A673 (cell line): ENCODE measurements at regions not wholly inside any gene's neighbourhood (a gene's known extent, or its start where the extent isn't known, plus 50 kb on each side); places are given as distances from the start of the nearest gene placed in this dataset.
"Not testable (repeated sequence)": the region's sequence is repeated elsewhere in the genome, so short reads cannot be mapped to it uniquely, and the experiment has no call there.

ENCODE experiments used
- BruUV-seq: library from RNA; stranded (reverse); fragments of 400-500 nt; replicated peaks from 2 replicates; lab custom pipeline; 2021; lab: Mats Ljungman, UMichigan
- CTCF ChIA-PET: fragments of 300-600 bp; sonication (Branson Sonifier 250); formaldehyde crosslinking; loops from one replicate; lab custom pipeline; 2022; ENCODE audit warnings: antibody characterized with exemption; lab: Charles Lee
- POLR2A ChIA-PET: fragments of 300-600 bp; sonication (Branson Sonifier 250); formaldehyde crosslinking; loops from one replicate; lab custom pipeline; 2022; ENCODE audit warnings: antibody characterized with exemption; ENCODE audit not compliant: low non-redundant PET; lab: Charles Lee
- DNase-seq: peaks from one replicate; pipeline ENCODE4 v3.0.0-alpha.2; 2015; ENCODE audit warnings: low spot score
- H3K27ac ChIP-seq: fragments of 200-600 bp; sonication (generic); 2 replicates; pipeline ENCODE4 v1.5.1; 2016; ENCODE audit warnings: mixed run types, low read depth, mild to moderate bottlenecking, mixed read lengths, antibody characterized with exemption, low read length; ENCODE audit not compliant: poor library complexity, severe bottlenecking
- H3K27me3 ChIP-seq: fragments of 200-600 bp; sonication (generic); replicated peaks from 2 replicates; pipeline ENCODE4 v1.6.1; 2017; ENCODE audit warnings: mixed run types, low read depth, mild to moderate bottlenecking, mixed read lengths, antibody characterized with exemption, low read length; ENCODE audit not compliant: insufficient read depth, poor library complexity
- H3K36me3 ChIP-seq: fragments of 200-600 bp; sonication (generic); 2 replicates; pipeline ENCODE4 v1.6.1; 2016; ENCODE audit warnings: mixed run types, mild to moderate bottlenecking, mixed read lengths, antibody characterized with exemption, low read length; ENCODE audit not compliant: insufficient read depth, poor library complexity, severe bottlenecking
- H3K4me1 ChIP-seq: fragments of 200-600 bp; sonication (generic); 2 replicates; pipeline ENCODE4 v1.6.1; 2017; ENCODE audit warnings: mixed run types, mild to moderate bottlenecking, mixed read lengths, antibody characterized with exemption, low read length; ENCODE audit not compliant: insufficient read depth, poor library complexity, severe bottlenecking
- H3K4me3 ChIP-seq: fragments of 200-600 bp; sonication (generic); 2 replicates; pipeline ENCODE4 v1.5.1; 2016; ENCODE audit warnings: low read depth, mixed run types, mild to moderate bottlenecking, mixed read lengths, low read length; ENCODE audit not compliant: poor library complexity, severe bottlenecking
- H3K9me3 ChIP-seq: fragments of 200-600 bp; sonication (generic); 2 replicates; pipeline ENCODE4 v1.6.1; 2016; ENCODE audit warnings: mixed run types, low read depth, mild to moderate bottlenecking, mixed read lengths, antibody characterized with exemption, low read length; ENCODE audit not compliant: poor library complexity, severe bottlenecking
- EZH2 ChIP-seq: fragments of 200-600 bp; sonication (generic); IDR thresholded peaks from 2 replicates; pipeline ENCODE4 v1.6.1; 2017; ENCODE audit warnings: borderline replicate concordance, low read depth, mild to moderate bottlenecking, mixed read lengths, antibody characterized with exemption, low read length; ENCODE audit not compliant: poor library complexity, severe bottlenecking
- intact Hi-C: fragments of 100-400 bp; cut with micrococcal nuclease; formaldehyde crosslinking; loops from one replicate; pipeline ENCODE4 v1.10.0; 2022; ENCODE audit not compliant: unreplicated experiment
- TF ChIP-seq, protein P1 (sequence below): fragments of 300-800, 200-600 bp; sonication (generic); conservative IDR thresholded peaks from 2 replicates; pipeline ENCODE4 v1.5.1; 2017; ENCODE audit warnings: low read depth, mild to moderate bottlenecking, antibody characterized with exemption, low read length, moderate library complexity, mixed read lengths

DNA sequence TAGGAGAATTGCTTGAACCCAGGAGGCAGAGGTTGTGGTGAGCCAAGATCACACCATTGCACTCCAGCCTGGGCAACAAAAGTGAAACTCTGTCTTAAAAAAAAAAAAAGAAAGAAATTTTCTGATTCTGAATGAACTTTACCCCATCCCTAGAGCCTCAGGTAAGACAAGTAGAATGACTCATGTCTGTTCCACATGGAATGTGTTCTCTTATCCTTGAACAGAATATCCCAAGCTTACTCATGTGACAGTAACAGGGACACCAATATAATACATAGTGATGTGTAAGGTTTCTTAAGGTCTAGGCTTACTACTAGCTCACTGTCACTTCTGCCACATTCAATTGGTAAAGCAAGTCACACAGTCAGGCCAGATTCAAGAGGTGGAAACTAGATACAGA lies 219.6 kb upstream of the BTBD3 start:
- ChIA-PET POLR2A (no interaction called here), CTCF (no interaction called here)
- Histone ChIP-seq H3K27ac (no peak overlapping the region), H3K36me3 (no peaks in the 10 kb centered on the region), H3K4me1 (no peaks in the 10 kb centered on the region), H3K4me3 (no peak overlapping the region), H3K9me3 (no peaks in the 10 kb centered on the region), H3K27me3 (peaks cover 4% of the 10 kb centered on the region)
- intact Hi-C loops: no loop called here
- TF ChIP-seq, protein P1, sequence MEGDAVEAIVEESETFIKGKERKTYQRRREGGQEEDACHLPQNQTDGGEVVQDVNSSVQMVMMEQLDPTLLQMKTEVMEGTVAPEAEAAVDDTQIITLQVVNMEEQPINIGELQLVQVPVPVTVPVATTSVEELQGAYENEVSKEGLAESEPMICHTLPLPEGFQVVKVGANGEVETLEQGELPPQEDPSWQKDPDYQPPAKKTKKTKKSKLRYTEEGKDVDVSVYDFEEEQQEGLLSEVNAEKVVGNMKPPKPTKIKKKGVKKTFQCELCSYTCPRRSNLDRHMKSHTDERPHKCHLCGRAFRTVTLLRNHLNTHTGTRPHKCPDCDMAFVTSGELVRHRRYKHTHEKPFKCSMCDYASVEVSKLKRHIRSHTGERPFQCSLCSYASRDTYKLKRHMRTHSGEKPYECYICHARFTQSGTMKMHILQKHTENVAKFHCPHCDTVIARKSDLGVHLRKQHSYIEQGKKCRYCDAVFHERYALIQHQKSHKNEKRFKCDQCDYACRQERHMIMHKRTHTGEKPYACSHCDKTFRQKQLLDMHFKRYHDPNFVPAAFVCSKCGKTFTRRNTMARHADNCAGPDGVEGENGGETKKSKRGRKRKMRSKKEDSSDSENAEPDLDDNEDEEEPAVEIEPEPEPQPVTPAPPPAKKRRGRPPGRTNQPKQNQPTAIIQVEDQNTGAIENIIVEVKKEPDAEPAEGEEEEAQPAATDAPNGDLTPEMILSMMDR: no peak
- TF ChIP-seq EZH2: no peak
- no TSS peak for BruUV-seq
- DNase-seq: no peak

DNA sequence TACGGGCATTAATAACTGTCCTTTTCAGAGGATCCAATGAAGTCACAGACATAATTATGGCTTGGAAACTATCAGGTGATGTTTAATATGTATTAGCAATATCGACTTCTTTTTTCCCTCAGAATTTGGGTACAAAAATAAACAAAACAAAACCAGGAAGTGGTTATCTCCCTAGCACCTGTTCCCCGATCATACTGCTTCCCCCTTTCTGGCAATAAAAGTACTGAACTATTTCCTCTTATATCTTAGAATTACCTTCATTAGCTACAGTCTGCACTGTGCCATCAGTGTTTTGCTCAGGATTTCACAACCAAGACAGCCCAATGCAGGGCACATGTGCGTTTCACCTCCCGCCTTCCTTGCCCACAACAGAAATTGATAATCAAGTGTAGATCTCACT lies 216.9 kb upstream of the BTBD3 start:
- no peak overlapping the region for H3K4me3 ChIP-seq
- no peak for DNase-seq
- POLR2A ChIA-PET: no interaction called here
- peaks cover 4% of the 10 kb centered on the region for H3K27me3 ChIP-seq
- BruUV-seq: no TSS peak
- H3K4me1 ChIP-seq: no peaks in the 10 kb centered on the region
- intact Hi-C loops: no loop called here
- H3K9me3 ChIP-seq: no peaks in the 10 kb centered on the region
- CTCF ChIA-PET: no interaction called here
- no peak overlapping the region for H3K27ac ChIP-seq
- no peak for TF ChIP-seq EZH2
- no peaks in the 10 kb centered on the region for H3K36me3 ChIP-seq

- TF ChIP-seq EZH2: no peak
- TF ChIP-seq, protein P1: no peak
- intact Hi-C loops: no loop called here
- no peak overlapping the region for H3K4me3 ChIP-seq
- no peak for DNase-seq
- H3K4me1 ChIP-seq: no peaks in the 10 kb centered on the region
- peaks cover 4% of the 10 kb centered on the region for H3K27me3 ChIP-seq
- no peaks in the 10 kb centered on the region for H3K9me3 ChIP-seq
- no TSS peak for BruUV-seq
- POLR2A ChIA-PET: no interaction called here
- no peaks in the 10 kb centered on the region for H3K36me3 ChIP-seq
- no peak overlapping the region for H3K27ac ChIP-seq
- CTCF ChIA-PET: no interaction called here
Measured at GRCh38 chr20:11702721-11703518, 214.8 kb upstream of the BTBD3 start.

GRCh38 chr20:11705512-11705911 lies 212.2 kb upstream of the BTBD3 start:
- TF ChIP-seq EZH2: no peak
- TF ChIP-seq, protein P1: no peak
- Histone ChIP-seq H3K4me1 (no peaks in the 10 kb centered on the region), H3K27me3 (peaks cover 4% of the 10 kb centered on the region), H3K4me3 (no peak overlapping the region), H3K36me3 (no peaks in the 10 kb centered on the region), H3K9me3 (no peaks in the 10 kb centered on the region), H3K27ac (no peak overlapping the region)
- no TSS peak for BruUV-seq
- CTCF ChIA-PET: no interaction called here
- intact Hi-C loops: no loop called here
- POLR2A ChIA-PET: no interaction called here
- DNase-seq: no peak

DNA sequence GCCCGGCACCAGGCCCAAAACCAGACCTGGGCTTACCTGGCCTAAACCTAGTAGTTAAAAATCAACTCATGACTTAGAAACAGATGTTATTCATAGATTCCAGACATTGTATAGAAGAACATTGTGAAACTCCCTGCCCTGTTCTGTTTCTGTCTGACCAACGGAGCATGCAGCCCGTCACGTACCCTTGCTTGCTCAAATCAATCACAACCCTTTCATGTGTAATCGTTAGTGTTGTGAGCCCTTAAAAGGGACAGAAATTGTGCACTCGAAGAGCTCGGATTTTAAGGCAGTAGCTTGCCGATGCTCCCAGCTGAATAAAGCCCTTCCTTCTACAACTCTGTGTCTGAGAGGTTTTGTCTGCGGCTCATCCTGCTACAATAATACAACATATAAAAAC lies 209.5 kb upstream of the BTBD3 start:
- BruUV-seq, H3K4me3 ChIP-seq, H3K27me3 ChIP-seq, DNase-seq, H3K27ac ChIP-seq, H3K4me1 ChIP-seq, CTCF ChIA-PET, H3K36me3 ChIP-seq, POLR2A ChIA-PET, H3K9me3 ChIP-seq, intact Hi-C loops: not testable (repeated sequence)
